K562 (cell line): ENCODE measurements at regions not wholly inside any gene's neighbourhood (a gene's known extent, or its start where the extent isn't known, plus 50 kb on each side); places are given as distances from the start of the nearest gene placed in this dataset.

ENCODE experiments used
- ATAC-seq: fragments of 200-7000 bp; cut with Tn5 transposase; 3 replicates; pipeline ENCODE4 v1.9.1; 2020; ENCODE audit warnings: moderate library complexity
- BruUV-seq: library from RNA; stranded (reverse); fragments of 400-500 nt; replicated peaks from 2 replicates; lab custom pipeline; 2021; lab: Mats Ljungman, UMichigan
- CTCF ChIA-PET: fragments of 300-600 bp; formaldehyde crosslinking; extraction: SDS; loops from one replicate; lab custom pipeline; 2021; ENCODE audit warnings: low intra/inter-chr PET ratio; lab: Yijun Ruan, JAX
- POLR2A ChIA-PET: fragments of 300-600, 350-650 bp; sonication (Branson Sonifier 250); formaldehyde crosslinking; extraction: SDS; loops from one replicate; lab custom pipeline; 2021; ENCODE audit warnings: antibody characterized with exemption, inconsistent platforms; lab: Yijun Ruan, JAX
- DNase-seq, 4 experiments: peaks; one replicate each; pipeline versions ENCODE4 v3.0.0 to v3.0.0-alpha.2; 2011 to 2018; ENCODE audit warnings: low spot score in 3 of 4, mixed read lengths in 3 of 4; ENCODE audit errors: extremely low read depth in 1 of 4
- FAIRE-seq: peaks from 2 replicates; lab custom pipeline; 2011; peaks lifted over from hg19 to GRCh38; lab: Jason Lieb, UNC
- H2AFZ ChIP-seq: 2 replicates; pipeline ENCODE4 v1.6.0; 2011; ENCODE audit warnings: low read depth, low read length, control low read depth, inconsistent platforms
- H3K27ac ChIP-seq: fragments of 200-600 bp; 3 replicates; pipeline ENCODE4 v1.8.0; 2011; ENCODE audit warnings: low read depth, mild to moderate bottlenecking, control low read depth, inconsistent platforms, low read length, moderate library complexity, mixed read lengths; ENCODE audit errors: extremely low read depth
- H3K27me3 ChIP-seq, 2 experiments: fragments of 300-600 bp in 1 of 2; 2 replicates in 1 of 2; 3 replicates in 1 of 2; pipeline versions ENCODE4 v1.6.0 to v1.8.0; 2011; ENCODE audit warnings: inconsistent platforms in 2 of 2, low read length in 2 of 2, mild to moderate bottlenecking in 1 of 2, mixed read lengths in 1 of 2, moderate library complexity in 1 of 2; ENCODE audit not compliant: control insufficient read depth in 2 of 2, insufficient read depth in 2 of 2
- H3K36me3 ChIP-seq: fragments of 300-600 bp; 3 replicates; pipeline ENCODE4 v1.8.0; 2011; ENCODE audit warnings: mild to moderate bottlenecking, low read length, inconsistent platforms; ENCODE audit not compliant: control insufficient read depth, insufficient read depth
- H3K4me1 ChIP-seq, 2 experiments: fragments of 200-600 bp in 1 of 2; replicated peaks in 1 of 2; 2 replicates in 1 of 2; 3 replicates in 1 of 2; pipeline versions ENCODE4 v1.5.1 to v1.8.0; 2011; ENCODE audit warnings: inconsistent platforms in 2 of 2, low read length in 2 of 2, mild to moderate bottlenecking in 1 of 2, mixed read lengths in 1 of 2, moderate library complexity in 1 of 2; ENCODE audit not compliant: control insufficient read depth in 2 of 2, insufficient read depth in 2 of 2
- H3K4me2 ChIP-seq: 2 replicates; pipeline ENCODE4 v1.6.1; 2011; ENCODE audit warnings: low read length, control low read depth, inconsistent platforms, mixed read lengths; ENCODE audit not compliant: insufficient read depth
- H3K4me3 ChIP-seq: fragments of 200-600 bp; sonication (generic), shearing (Covaris generic); 2 replicates; pipeline ENCODE4 v1.5.1; 2016; ENCODE audit warnings: control low read depth, inconsistent platforms
- H3K79me2 ChIP-seq: fragments of 200-600 bp; 3 replicates; pipeline ENCODE4 v1.8.0; 2011; ENCODE audit warnings: low read length, inconsistent platforms; ENCODE audit not compliant: control insufficient read depth, insufficient read depth
- H3K9ac ChIP-seq, 2 experiments: 2 replicates each; pipeline versions ENCODE4 v1.6.0 to v1.6.1; 2011; ENCODE audit warnings: low read depth in 2 of 2, low read length in 2 of 2, control low read depth in 1 of 2, inconsistent platforms in 1 of 2, mild to moderate bottlenecking in 1 of 2, mixed read lengths in 1 of 2; ENCODE audit not compliant: insufficient read depth in 1 of 2
- H3K9me1 ChIP-seq: one replicate; pipeline ENCODE4 v1.6.0; 2011; ENCODE audit warnings: inconsistent platforms, mild to moderate bottlenecking, low read length, moderate library complexity; ENCODE audit not compliant: control insufficient read depth, insufficient read depth
- H3K9me3 ChIP-seq: replicated peaks from 2 replicates; pipeline ENCODE4 v1.5.1; 2011; ENCODE audit warnings: low read depth, low read length, inconsistent platforms; ENCODE audit not compliant: control insufficient read depth, insufficient read depth
- H4K20me1 ChIP-seq: replicated peaks from 2 replicates; pipeline ENCODE4 v1.6.1; 2011; ENCODE audit warnings: low read length, inconsistent platforms, mixed read lengths; ENCODE audit not compliant: control insufficient read depth, insufficient read depth
- E2F1 ChIP-seq: sonication (generic); formaldehyde crosslinking; IDR thresholded peaks from 2 replicates; pipeline ENCODE4 v1.8.1; 2023; ENCODE audit warnings: mild to moderate bottlenecking, missing genetic modification reagents, moderate library complexity
- MEF2D ChIP-seq: conservative IDR thresholded peaks from 2 replicates; pipeline ENCODE4 v1.6.1; 2016; ENCODE audit warnings: low read depth, missing genetic modification characterization, missing compliant biosample characterization
- MGA ChIP-seq: fragments of 450-650 bp; IDR thresholded peaks from 2 replicates; pipeline ENCODE4 v1.6.1; 2016; ENCODE audit warnings: mild to moderate bottlenecking, moderate library complexity
- WGBS: fragments of 100-300 bp; shearing (Covaris generic); methylation state at CpG from one replicate; pipeline ENCODE4 v1.1.6; 2016; ENCODE audit warnings: low coverage, mixed read lengths; ENCODE audit not compliant: insufficient coverage; ENCODE audit errors: missing lambda C conversion rate; 5-methylcytosine and 5-hydroxymethylcytosine counted together
- in situ Hi-C: fragments of 300-500 bp; cut with MboI; formaldehyde crosslinking; loops from 4 replicates; pipeline ENCODE4 v1.15.0; 2018; ENCODE audit warnings: inconsistent platforms, mixed read lengths
- intact Hi-C: fragments of 100-400 bp; cut with micrococcal nuclease; formaldehyde crosslinking; loops from 2 replicates; pipeline ENCODE4 v1.14.2; 2022

- no peak overlapping the region for H3K9ac ChIP-seq
- H3K27me3 ChIP-seq: no peaks in the 10 kb centered on the region
- H3K9me3 ChIP-seq: no peaks in the 10 kb centered on the region; the same call in 1 of the 2 replicates
- no peak overlapping the region for H3K4me3 ChIP-seq
- no peak for FAIRE-seq
- ChIA-PET POLR2A (interaction anchor here (1.2 kb wide), 1 partner anchor 9 kb away, joined by 3 read pairs; no protein-coding TSS in a partner anchor), CTCF (no interaction called here)
- no peaks in the 10 kb centered on the region for H3K79me2 ChIP-seq
- H3K4me1 ChIP-seq: peaks cover 9 to 21% of the 10 kb centered on the region in 2 experiments; a peak in 4 of 5 replicates
- H3K27ac ChIP-seq: no peak overlapping the region
- no peaks in the 10 kb centered on the region for H3K36me3 ChIP-seq
- no peaks in the 10 kb centered on the region for H3K9me1 ChIP-seq
- intact Hi-C loops: no loop called here
- in situ Hi-C loops: no loop called here
- no TSS peak for BruUV-seq
- no peak overlapping the region for H2AFZ ChIP-seq
- no peak for DNase-seq
- no peak for ATAC-seq
- TF ChIP-seq MEF2D (tag) (no peak), MGA (no peak), E2F1 (CRISPR knock-in tag) (no peak)
- WGBS: 49% methylated on average over 2 of the region's 2 CpGs
- no peak overlapping the region for H3K4me2 ChIP-seq
- H4K20me1 ChIP-seq: no peaks in the 10 kb centered on the region
These were observed 57.9 kb upstream of the IL1R1 start for GRCh38 chr2:102084651-102085050.
